PFSK-1 (cell line): ENCODE measurements at regions not wholly inside any gene's neighbourhood (a gene's known extent, or its start where the extent isn't known, plus 50 kb on each side); places are given as distances from the start of the nearest gene placed in this dataset.

ENCODE experiments used
- POLR2AphosphoS5 ChIP-seq: IDR thresholded peaks from 2 replicates; pipeline ENCODE4 v1.6.1; 2012; ENCODE audit warnings: low read depth, mild to moderate bottlenecking, control low read depth, low read length, moderate library complexity
- SIN3A ChIP-seq: IDR thresholded peaks from 2 replicates; pipeline ENCODE4 v1.6.1; 2012; ENCODE audit warnings: mild to moderate bottlenecking, low read length, moderate library complexity, borderline replicate concordance; ENCODE audit not compliant: insufficient read depth
- TAF1 ChIP-seq: IDR thresholded peaks from 2 replicates; pipeline ENCODE4 v1.6.1; 2012; ENCODE audit warnings: low read length, control low read depth, borderline replicate concordance; ENCODE audit not compliant: insufficient read depth
- TF ChIP-seq, protein P1 (sequence below), 2 experiments: IDR thresholded peaks; 2 replicates each; pipeline versions ENCODE4 v1.6.1 to v1.8.0; 2011 to 2012; ENCODE audit warnings: low read depth in 2 of 2, low read length in 2 of 2, control low read depth in 1 of 2, inconsistent platforms in 1 of 2, mild to moderate bottlenecking in 1 of 2, moderate library complexity in 1 of 2; ENCODE audit not compliant: insufficient read depth in 1 of 2

DNA sequence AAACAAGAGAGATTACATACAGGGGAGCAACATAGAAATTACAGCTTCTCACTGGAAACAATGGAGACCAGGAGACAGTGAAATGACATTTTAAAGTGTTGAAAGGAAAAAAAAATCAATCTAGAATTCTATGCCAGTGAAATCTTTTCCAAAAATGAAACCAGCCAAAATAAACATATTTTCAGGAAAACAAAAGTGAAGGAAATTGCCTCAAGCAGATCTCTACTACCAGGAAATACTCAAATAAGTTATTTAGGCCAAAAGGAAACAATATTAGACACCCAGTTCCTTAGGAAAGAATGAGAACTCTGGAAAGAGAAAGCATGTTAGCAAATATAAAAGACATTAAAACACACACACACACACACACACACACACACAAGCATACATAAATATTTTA, 339.9 kb upstream of the NCKAP5 start:
- TF ChIP-seq TAF1 = no peak
- TF ChIP-seq, protein P1, sequence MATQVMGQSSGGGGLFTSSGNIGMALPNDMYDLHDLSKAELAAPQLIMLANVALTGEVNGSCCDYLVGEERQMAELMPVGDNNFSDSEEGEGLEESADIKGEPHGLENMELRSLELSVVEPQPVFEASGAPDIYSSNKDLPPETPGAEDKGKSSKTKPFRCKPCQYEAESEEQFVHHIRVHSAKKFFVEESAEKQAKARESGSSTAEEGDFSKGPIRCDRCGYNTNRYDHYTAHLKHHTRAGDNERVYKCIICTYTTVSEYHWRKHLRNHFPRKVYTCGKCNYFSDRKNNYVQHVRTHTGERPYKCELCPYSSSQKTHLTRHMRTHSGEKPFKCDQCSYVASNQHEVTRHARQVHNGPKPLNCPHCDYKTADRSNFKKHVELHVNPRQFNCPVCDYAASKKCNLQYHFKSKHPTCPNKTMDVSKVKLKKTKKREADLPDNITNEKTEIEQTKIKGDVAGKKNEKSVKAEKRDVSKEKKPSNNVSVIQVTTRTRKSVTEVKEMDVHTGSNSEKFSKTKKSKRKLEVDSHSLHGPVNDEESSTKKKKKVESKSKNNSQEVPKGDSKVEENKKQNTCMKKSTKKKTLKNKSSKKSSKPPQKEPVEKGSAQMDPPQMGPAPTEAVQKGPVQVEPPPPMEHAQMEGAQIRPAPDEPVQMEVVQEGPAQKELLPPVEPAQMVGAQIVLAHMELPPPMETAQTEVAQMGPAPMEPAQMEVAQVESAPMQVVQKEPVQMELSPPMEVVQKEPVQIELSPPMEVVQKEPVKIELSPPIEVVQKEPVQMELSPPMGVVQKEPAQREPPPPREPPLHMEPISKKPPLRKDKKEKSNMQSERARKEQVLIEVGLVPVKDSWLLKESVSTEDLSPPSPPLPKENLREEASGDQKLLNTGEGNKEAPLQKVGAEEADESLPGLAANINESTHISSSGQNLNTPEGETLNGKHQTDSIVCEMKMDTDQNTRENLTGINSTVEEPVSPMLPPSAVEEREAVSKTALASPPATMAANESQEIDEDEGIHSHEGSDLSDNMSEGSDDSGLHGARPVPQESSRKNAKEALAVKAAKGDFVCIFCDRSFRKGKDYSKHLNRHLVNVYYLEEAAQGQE (IDR thresholded peaks at IDR 0.05; ENCODE audit: insufficient read depth in 1 of 2, low read depth in 2 of 2, low read length in 2 of 2) = no peak
- TF ChIP-seq POLR2AphosphoS5 = no peak
- TF ChIP-seq SIN3A = no peak
